Stimulated activated naive CD8-positive, alpha-beta T cell treated with anti-CD3 and anti-CD28 coated beads, Interleukin-15, amount 100 ng/mL, for 72 hours (primary cell): ENCODE measurements at regions not wholly inside any gene's neighbourhood (a gene's known extent, or its start where the extent isn't known, plus 50 kb on each side); places are given as distances from the start of the nearest gene placed in this dataset.
A peak's percentile ranks its signal among the peaks of the same experiment; 100 is the strongest.

ENCODE experiments used
- ATAC-seq: fragments of 150-1000 bp; cut with Tn5 transposase; 2 replicates; pipeline ENCODE4 v1.10.0; 2021; ENCODE audit warnings: mild to moderate bottlenecking, moderate library complexity
- DNase-seq, 2 donors: peaks; one replicate each; pipeline ENCODE4 v3.0.0; 2021 to 2022
- H3K27ac Mint-ChIP-seq, 2 donors: one replicate each; pipeline ENCODE4 v1.8.0; 2022; ENCODE audit warnings: mild to moderate bottlenecking in 2 of 2, mixed read lengths in 2 of 2, moderate library complexity in 2 of 2
- H3K27me3 Mint-ChIP-seq: one replicate; pipeline ENCODE4 v1.8.0; 2022; ENCODE audit warnings: mixed read lengths
- H3K4me1 Mint-ChIP-seq: one replicate; pipeline ENCODE4 v1.8.0; 2022; ENCODE audit warnings: mild to moderate bottlenecking, mixed read lengths
- H3K4me3 Mint-ChIP-seq, 2 donors: one replicate each; pipeline ENCODE4 v1.8.0; 2022; ENCODE audit warnings: mild to moderate bottlenecking in 2 of 2, mixed read lengths in 2 of 2, moderate library complexity in 1 of 2
- H3K9me3 Mint-ChIP-seq, 2 donors: one replicate each; pipeline ENCODE4 v1.8.0; 2022; ENCODE audit warnings: mixed read lengths in 2 of 2

DNA sequence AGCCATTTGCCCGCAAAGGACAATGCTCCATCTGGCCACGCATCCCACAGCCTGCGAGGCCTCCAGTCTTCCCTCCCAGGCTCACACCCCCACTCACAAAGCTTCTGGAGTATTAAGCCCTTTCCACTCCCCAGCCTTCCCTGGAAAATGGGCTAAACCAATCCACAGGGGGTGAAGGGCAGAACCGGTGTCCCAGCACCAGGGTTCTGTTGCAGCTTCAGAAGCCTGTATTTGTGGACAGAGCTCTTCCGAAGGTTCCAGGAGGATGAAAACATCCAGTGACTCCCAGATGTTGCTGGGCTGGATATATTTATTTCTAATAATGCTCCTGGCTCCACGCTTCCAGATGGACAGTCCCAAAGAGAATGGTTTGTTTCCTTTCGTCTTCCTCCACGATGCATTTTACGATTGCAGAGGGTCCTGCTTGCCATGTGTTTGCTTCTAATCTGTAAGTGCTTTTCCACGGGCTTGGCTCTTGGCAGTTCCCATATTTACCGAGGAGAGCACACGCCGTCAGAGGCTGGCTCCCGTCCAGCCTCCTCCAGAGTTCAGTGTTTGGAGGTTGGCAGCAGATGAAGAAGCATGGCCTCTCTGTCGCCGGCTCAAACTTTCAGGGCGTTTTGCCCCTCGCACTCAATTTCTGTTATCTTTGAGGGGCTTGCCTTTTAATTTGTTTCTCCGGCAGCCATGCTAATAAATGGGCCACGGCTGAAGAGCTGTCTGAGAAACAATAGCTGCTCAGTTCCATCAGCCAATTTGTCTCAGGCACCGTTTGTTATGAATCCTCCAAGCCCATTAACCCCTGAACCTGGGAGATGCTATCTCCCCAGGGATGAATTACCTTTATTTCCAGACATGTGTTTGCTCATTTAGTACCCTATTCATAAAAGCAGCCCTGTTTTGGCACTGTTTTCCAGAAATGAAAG, 367.9 kb upstream of the PROK2 start:
- H3K9me3 Mint-ChIP-seq, result peaks cover 9 to 16% of the 10 kb centered on the region in 2 donors
- no peak overlapping the region for H3K27ac Mint-ChIP-seq
- no peak for ATAC-seq
- H3K4me3 Mint-ChIP-seq, result no peak overlapping the region
- H3K27me3 Mint-ChIP-seq, result peaks cover 16% of the 10 kb centered on the region
- no peak for DNase-seq
- H3K4me1 Mint-ChIP-seq, result peaks cover 10% of the 10 kb centered on the region

DNA sequence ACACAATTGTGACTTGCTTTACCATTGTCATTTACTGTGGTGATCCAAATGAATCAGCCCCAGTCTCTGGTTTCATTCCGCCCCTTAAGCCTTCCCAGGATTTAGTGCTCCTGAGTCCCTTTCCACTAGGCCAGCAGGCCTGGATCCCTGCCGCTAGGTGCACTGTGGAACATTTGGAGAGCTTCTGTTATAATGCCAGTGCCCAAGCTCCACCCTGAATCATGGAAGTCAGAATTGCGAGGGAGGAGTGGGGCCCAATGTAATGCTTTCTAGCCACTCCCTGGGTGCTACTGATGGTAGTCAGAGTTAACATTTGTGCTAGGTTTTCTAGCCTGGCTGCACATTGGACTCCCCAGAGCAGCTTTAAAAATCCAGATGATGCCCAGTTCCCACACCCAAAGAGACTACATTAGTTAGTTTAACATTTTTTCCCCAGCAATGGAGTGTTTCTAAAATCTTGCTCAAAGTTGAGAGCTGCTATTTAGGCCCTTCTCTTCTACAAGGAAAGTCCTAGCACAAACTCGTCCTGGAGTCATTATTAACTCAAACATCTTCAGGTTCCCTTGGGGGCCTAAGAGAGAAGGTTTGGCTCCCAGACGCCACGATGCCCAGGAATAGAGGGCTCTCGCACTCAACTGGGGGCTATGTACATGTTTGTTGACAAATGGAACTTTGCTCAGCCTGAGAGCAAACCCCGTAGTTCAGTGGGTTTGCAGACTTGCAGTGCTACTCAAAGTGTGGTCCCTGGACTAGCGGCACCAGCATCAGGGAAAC, 366.7 kb upstream of the PROK2 start:
- Mint-ChIP-seq H3K4me3 (no peak overlapping the region), H3K9me3 (peaks cover 9 to 16% of the 10 kb centered on the region in 2 donors), H3K4me1 (peaks cover 6% of the 10 kb centered on the region), H3K27ac (no peak overlapping the region), H3K27me3 (peaks cover 12% of the 10 kb centered on the region)
- ATAC-seq (no peak), DNase-seq (no peak)

DNA sequence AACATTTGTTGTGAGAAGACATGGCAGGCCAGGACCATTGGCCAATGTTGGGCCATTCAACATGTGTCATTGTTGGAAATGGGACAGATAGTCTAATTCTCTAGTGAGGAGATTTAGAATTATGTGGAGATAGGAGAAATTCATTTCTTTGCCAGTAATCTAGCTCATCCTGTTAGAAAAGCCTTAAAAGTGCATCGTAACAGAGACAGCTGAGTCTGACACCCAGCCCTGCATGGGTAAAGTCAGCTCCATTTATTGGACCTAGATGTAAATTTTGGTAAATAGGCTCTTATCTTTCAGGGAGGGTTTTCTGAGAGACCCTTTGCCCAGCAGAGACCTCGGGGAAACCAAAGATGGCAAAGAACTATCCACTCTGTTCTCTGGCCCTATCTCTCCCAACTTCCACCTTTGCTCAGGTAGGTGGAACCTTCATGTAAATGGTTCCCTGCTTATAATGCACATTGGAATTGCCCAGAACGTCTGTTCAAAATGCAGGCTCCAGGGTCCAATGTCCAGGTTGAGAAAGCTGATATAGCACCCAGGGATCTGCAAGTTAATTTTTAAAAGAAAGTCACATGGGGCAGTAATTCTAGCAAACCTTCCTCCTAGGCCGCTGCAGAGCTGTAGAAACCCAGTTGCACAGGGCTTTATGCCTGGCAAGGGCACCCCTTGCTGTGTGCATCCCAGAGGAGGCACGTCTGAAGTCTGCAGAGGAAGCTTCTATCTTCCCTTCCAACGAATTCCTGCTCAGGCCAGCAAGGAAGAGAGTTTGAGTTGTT, 365.9 kb upstream of the PROK2 start:
- no peak for ATAC-seq
- H3K4me1 Mint-ChIP-seq, result peaks cover 6% of the 10 kb centered on the region
- peaks cover 4% of the 10 kb centered on the region for H3K27me3 Mint-ChIP-seq
- H3K9me3 Mint-ChIP-seq, result peaks cover 9 to 16% of the 10 kb centered on the region in 2 donors
- DNase-seq, result no peak
- no peak overlapping the region for H3K4me3 Mint-ChIP-seq
- H3K27ac Mint-ChIP-seq, result no peak overlapping the region

DNA sequence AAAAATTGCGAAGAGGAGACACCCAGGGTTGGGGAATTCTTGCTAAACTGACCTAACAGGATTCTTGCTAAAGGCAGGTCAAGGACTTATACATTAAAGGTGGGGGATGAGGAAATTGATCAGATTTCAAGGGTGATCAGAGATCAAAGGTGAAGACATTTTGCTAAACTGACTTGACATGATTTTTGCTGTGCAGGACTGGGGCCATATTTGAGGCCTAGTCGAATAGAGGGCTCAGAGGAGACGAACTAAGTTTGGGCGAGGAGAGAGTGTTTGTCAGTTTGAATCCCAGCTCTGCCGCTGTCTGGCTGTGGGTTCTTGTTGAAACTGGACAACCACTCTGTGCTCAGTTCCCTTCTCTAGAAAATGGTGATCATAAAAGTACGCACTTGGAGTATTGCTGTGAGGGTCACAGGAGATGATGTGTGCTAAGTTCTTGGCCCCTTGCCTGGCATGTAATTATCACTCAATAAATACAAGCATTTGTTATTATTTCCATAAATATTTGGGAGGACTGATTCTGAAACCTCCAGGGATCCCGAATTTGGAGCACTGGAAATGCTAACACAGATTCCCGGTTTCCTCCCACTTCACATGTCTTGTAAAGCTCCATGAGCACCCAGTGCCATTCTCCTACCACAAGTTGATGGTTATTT, 364.8 kb upstream of the PROK2 start:
- Mint-ChIP-seq H3K9me3 (peaks cover 9 to 13% of the 10 kb centered on the region in 2 donors), H3K27ac (no peak overlapping the region), H3K27me3 (peaks cover under 1% of the 10 kb centered on the region), H3K4me1 (peaks cover 14% of the 10 kb centered on the region), H3K4me3 (no peak overlapping the region)
- DNase-seq (no peak), ATAC-seq (no peak)

DNA sequence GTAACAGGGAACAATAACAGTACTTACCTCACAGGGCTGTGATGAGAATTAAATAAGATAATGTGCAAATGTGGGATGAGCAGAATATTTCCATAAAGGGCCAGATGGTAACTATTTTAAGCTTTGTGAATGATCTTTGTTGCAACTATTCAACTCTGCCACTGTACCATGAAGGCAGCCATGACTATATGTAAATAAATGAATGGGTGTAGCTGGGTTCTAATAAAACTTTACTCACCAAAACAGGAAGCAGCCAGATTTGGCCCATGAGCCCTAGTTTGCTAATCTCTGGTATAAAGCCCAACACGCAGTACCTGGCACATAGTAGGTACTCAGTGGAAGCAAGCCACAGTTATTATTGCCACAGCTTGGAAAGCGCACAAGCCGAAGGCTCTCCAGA, 362.7 kb upstream of the PROK2 start:
- Mint-ChIP-seq H3K27ac (no peak overlapping the region), H3K4me3 (no peak overlapping the region), H3K27me3 (peaks cover 5% of the 10 kb centered on the region), H3K4me1 (peaks cover 19% of the 10 kb centered on the region), H3K9me3 (peaks cover 9 to 10% of the 10 kb centered on the region in 2 donors)
- no peak for ATAC-seq
- no peak for DNase-seq

DNA sequence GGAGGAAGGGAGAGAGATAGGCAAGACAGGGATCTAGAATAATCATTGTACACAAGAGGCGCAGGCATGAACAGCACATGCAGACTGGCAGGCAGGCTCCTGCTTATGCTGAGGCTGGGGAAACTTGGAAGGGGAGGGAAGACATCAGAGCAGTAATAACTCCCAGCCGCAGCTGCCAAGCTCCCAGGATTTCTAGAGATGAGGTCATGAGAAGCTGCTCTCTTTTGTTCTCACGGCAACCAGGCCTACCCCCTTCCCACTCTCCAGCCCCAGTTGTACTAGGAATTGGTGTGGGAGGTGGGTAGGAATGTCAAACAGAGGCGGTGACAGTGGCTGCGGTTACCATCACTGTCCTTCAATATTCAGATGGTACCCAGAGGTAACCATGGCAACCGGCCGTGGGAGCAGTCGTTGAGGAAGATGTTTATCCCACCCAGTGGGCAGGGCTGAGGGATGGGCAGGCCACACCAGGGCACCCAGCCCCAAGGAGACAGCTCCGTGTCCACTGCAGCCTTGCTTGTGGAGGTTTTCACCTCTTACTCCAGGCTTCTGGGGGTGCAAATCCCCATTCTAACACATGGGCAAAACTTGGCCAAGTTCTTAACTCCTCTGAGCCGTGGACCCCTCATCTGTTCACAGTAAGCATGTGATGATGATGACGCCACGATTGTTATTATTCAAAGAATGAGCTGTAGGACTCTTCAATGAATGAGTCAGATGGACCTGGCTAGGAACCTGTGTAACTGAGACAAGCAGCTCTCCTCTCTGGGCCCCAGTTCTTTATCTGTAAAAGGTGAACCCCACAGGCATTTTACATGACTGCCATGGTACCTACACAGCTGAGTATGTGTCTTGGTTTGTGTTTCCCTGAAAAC, 360.8 kb upstream of the PROK2 start:
- Mint-ChIP-seq H3K4me1 (peaks cover 19% of the 10 kb centered on the region), H3K9me3 (peaks cover 9 to 10% of the 10 kb centered on the region in 2 donors), H3K27me3 (peaks cover 5% of the 10 kb centered on the region), H3K27ac (peak overlapping the region in 1 of 2 donors; percentile 71), H3K4me3 (no peak overlapping the region)
- no peak for DNase-seq
- ATAC-seq, result no peak

DNA sequence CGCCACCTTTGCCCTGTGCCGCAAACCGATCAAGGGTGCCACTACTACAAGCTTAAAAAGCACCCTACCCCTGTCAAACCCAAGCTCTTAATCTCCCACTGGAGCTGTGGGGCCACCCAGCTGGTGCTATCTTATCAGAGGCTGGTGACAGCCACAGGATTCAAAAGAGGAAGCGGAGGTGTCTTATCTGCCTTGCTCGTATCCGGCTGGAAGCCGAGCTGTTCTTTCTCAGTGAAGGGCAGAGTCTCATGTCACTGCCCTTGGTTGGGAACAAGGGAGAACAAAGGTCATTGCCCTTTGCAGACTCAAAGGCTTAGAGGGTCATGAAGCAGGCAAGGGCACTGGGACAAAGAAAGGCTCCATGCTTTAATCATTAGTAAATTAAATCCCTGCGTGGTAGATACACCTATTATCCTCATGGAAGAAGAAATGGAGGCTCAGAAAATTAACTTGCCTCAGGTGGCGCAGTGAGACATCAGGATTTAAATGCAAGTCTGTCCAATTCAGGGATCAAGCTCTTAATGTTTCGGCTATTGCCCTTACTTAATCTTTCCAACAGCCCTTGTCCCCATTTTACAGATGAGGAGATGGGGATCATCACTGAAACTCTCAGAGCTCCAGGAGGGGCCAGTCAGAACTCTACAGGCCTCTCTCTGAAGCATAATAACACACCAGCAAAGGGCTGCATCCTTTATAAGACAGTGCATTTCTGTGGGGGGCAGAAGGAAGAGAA, 360.0 kb upstream of the PROK2 start:
- no peak overlapping the region for H3K27ac Mint-ChIP-seq
- DNase-seq (no peak), ATAC-seq (peak; percentile 28)
- H3K27me3 Mint-ChIP-seq, result peaks cover 5% of the 10 kb centered on the region
- peak overlapping the region in 1 of 2 donors; percentile 22 for H3K4me3 Mint-ChIP-seq
- H3K9me3 Mint-ChIP-seq, result peaks cover 9 to 10% of the 10 kb centered on the region in 2 donors
- peaks cover 19% of the 10 kb centered on the region for H3K4me1 Mint-ChIP-seq

DNA sequence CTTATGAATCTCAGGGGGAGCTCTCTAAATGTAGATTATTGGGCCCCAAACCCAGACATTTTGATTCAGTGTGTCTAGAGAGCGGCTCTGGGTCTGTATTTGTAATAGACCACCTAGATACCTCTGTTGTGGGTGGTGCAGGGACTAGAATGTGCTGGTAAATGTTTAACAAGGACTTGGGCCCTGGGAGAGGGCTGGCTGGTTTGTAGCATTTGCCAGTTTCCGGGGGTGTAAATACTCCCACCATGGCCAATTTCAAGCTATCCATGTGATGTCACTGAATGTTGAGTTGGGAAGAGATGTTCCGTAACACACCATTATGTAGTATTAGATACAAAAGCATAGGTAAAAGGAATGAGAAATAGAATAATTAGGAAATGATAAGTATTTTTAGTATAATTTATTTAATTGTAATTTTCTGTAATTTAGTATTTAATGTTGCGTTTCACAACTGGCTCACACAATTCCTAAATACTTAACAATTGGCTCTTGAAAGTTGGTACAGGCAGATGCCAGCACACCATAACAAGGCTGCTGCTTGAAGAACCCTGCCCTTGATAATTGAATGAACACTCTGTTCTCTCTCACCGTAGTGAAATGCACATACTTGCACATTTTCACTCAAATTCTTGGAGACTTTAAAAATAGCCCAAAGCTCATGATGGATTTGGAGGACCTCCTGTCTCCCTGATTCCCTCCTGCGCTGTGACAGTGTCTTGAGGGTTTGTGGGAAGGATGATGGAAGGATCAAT, 359.2 kb upstream of the PROK2 start:
- H3K27me3 Mint-ChIP-seq, result peaks cover 5% of the 10 kb centered on the region
- H3K27ac Mint-ChIP-seq, result no peak overlapping the region
- H3K4me1 Mint-ChIP-seq, result peaks cover 19% of the 10 kb centered on the region
- DNase-seq (no peak), ATAC-seq (no peak)
- peaks cover 9 to 10% of the 10 kb centered on the region in 2 donors for H3K9me3 Mint-ChIP-seq
- no peak overlapping the region for H3K4me3 Mint-ChIP-seq

DNA sequence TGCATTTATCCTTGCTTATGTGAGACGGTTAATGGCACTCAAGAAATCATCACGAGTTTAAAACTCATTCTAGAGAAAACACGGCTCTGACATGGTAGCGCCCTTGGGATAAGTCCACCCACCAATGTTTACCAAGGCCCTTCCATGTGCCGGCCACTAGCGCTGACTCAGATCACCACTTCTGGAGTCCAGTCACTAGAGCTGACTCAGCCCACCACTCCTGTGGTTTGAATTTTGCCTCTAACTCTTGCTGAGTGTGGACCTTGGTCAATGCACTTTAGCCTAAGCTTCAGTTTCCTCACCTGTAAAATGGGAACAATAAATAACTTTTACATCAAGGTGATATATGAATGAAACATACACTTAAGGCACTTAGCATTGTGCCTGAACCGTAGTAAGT, 358.4 kb upstream of the PROK2 start:
- DNase-seq (no peak), ATAC-seq (no peak)
- Mint-ChIP-seq H3K4me3 (no peak overlapping the region), H3K27me3 (peaks cover 5% of the 10 kb centered on the region), H3K9me3 (peaks cover 5% of the 10 kb centered on the region in 2 donors), H3K27ac (no peak overlapping the region), H3K4me1 (peaks cover 24% of the 10 kb centered on the region)

DNA sequence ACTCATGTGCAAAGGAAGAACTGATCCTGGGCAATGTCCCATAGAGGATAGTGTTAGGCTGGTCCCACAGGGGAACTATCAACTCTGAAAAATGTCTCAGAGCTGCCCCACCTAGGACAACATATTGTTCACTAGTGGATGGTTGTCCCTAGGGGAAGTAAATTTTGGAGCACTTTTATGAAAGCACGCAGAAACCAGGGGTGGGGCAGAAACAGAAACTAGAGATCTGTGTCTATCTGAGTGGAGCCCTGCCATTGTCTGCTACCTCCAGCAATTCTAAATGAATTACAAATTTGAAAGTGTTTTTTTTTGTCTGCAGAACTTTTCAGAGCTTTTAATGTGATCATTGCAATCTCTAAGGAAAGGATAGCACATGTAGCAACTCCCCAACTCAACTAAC, 357.1 kb upstream of the PROK2 start:
- peaks cover 35% of the 10 kb centered on the region for H3K4me1 Mint-ChIP-seq
- ATAC-seq (no peak), DNase-seq (no peak)
- H3K9me3 Mint-ChIP-seq, result no peaks in the 10 kb centered on the region
- H3K27ac Mint-ChIP-seq, result no peak overlapping the region
- H3K27me3 Mint-ChIP-seq, result peaks cover 5% of the 10 kb centered on the region
- no peak overlapping the region for H3K4me3 Mint-ChIP-seq

DNA sequence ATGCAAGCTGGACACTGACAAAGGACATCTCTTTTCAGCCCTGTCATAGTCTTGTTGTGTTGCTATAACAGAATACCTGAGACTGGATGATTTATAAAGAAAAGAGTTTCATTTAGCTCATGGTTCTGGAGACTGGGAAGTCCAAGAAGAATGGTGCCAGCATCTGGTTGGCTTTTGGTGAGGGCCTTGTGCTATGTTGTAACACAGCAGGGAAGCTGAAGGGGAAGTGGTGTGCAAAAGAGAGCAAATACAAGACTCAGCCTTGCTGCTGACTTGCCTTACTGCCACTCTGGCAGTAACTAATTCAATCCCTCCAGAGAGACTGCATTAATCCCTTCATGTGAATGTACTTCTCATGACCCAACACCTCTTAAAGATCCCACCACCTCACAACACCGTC, 356.3 kb upstream of the PROK2 start:
- H3K9me3 Mint-ChIP-seq, result no peaks in the 10 kb centered on the region
- ATAC-seq, result no peak
- H3K4me3 Mint-ChIP-seq, result no peak overlapping the region
- no peak for DNase-seq
- peaks cover 5% of the 10 kb centered on the region for H3K27me3 Mint-ChIP-seq
- H3K4me1 Mint-ChIP-seq, result peaks cover 41% of the 10 kb centered on the region
- no peak overlapping the region for H3K27ac Mint-ChIP-seq

DNA sequence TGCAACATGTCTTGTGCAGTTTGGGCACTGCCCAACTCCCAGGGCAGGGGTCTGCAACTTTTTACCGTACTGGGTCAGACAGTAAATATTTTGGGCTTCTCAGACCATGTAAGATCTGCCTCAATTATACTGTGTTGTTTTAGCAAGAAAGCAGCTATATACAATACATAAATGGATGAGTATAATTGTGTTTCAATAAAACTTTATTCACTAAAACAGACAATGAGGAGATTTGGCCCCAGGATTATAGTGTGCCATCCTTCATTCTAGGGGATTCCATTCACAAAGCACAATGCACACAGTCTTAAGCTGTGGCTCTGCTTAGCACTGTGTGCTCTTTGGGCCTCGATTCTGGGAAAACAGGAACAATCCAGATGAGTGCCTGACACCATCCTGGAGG, 354.4 kb upstream of the PROK2 start:
- Mint-ChIP-seq H3K9me3 (no peaks in the 10 kb centered on the region), H3K27me3 (peaks cover under 1% of the 10 kb centered on the region), H3K4me1 (peaks cover 46% of the 10 kb centered on the region), H3K4me3 (no peak overlapping the region), H3K27ac (no peak overlapping the region)
- no peak for DNase-seq
- no peak for ATAC-seq
